ENCODE measurements at regions not wholly inside any gene's neighbourhood (a gene's known extent, or its start where the extent isn't known, plus 50 kb on each side); places are given as distances from the start of the nearest gene placed in this dataset.

- POLR2A ChIA-PET = no interaction called here
- in situ Hi-C loops (cut with MboI) = no loop called here
Measured at GRCh38 chr9:13942201-13942600, 371.7 kb downstream of the NFIB start.

GRCh38 chr9:13941714-13942113 lies 372.2 kb downstream of the NFIB start:
- H3K79me2 ChIP-seq (ENCODE audit: control insufficient read depth, insufficient read depth, low read length) = no peaks in the 10 kb centered on the region
- no peak overlapping the region for H3K4me3 ChIP-seq
- no peak for ATAC-seq
- DNase-seq (ENCODE audit: low read depth, low spot score) = no peak
- ChIA-PET RAD21 (ENCODE audit: unreplicated experiment) (no interaction called here), CTCF (no interaction called here), POLR2A (no interaction called here), SMC1A (ENCODE audit: uncharacterized antibody, unreplicated experiment) (no interaction called here)
- FAIRE-seq = no peak
- no peak overlapping the region for H3K9ac ChIP-seq (ENCODE audit: control insufficient read depth, insufficient read depth, low read length)
- in situ Hi-C loops (cut with MboI) = no loop called here
- intact Hi-C loops (cut with micrococcal nuclease; ENCODE audit: unreplicated experiment) = no loop called here
- no peak overlapping the region for H2AFZ ChIP-seq (ENCODE audit: control insufficient read depth, low read depth, low read length)
- H3K9me3 ChIP-seq (replicated peaks; ENCODE audit: control insufficient read depth, insufficient read depth, low read length) = no peaks in the 10 kb centered on the region
- H3K4me1 ChIP-seq (ENCODE audit: control insufficient read depth, insufficient read depth, low read length) = no peaks in the 10 kb centered on the region
- no TSS peak for BruUV-seq (replicated peaks)
- no peaks in the 10 kb centered on the region for H3K36me3 ChIP-seq (ENCODE audit: control insufficient read depth in 2 of 2, insufficient read depth in 2 of 2, low read length in 1 of 2)
- no peak overlapping the region for H3K4me2 ChIP-seq (ENCODE audit: control insufficient read depth, insufficient read depth)
- no peaks in the 10 kb centered on the region for H4K20me1 ChIP-seq (ENCODE audit: control insufficient read depth, insufficient read depth)
- H3K27ac ChIP-seq (ENCODE audit: control insufficient read depth, insufficient read depth) = no peak overlapping the region
- TF ChIP-seq, protein P1, sequence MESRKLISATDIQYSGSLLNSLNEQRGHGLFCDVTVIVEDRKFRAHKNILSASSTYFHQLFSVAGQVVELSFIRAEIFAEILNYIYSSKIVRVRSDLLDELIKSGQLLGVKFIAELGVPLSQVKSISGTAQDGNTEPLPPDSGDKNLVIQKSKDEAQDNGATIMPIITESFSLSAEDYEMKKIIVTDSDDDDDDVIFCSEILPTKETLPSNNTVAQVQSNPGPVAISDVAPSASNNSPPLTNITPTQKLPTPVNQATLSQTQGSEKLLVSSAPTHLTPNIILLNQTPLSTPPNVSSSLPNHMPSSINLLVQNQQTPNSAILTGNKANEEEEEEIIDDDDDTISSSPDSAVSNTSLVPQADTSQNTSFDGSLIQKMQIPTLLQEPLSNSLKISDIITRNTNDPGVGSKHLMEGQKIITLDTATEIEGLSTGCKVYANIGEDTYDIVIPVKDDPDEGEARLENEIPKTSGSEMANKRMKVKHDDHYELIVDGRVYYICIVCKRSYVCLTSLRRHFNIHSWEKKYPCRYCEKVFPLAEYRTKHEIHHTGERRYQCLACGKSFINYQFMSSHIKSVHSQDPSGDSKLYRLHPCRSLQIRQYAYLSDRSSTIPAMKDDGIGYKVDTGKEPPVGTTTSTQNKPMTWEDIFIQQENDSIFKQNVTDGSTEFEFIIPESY (IDR thresholded peaks at IDR 0.05) = no peak
- TF ChIP-seq CHD4 (IDR thresholded peaks at IDR 0.05) (no peak), MEF2A (IDR thresholded peaks at IDR 0.05; ENCODE audit: insufficient read depth, low read depth, low read length) (no peak), MYB (IDR thresholded peaks at IDR 0.05; ENCODE audit: borderline replicate concordance, low read depth, low read length) (no peak), EED (IDR thresholded peaks at IDR 0.05; ENCODE audit: low read depth) (no peak), MYC (IDR thresholded peaks at IDR 0.05; ENCODE audit: insufficient read depth, insufficient read length, insufficient replicate concordance, low read length, severe bottlenecking) (no peak), JUND (IDR thresholded peaks at IDR 0.05; ENCODE audit: low read depth, low read length) (no peak), RELA (IDR thresholded peaks at IDR 0.05; ENCODE audit: borderline replicate concordance, partially characterized antibody) (no peak), ETV6 (conservative IDR thresholded peaks at IDR 0.05 in 1 of 2, IDR thresholded peaks at IDR 0.05 in 1 of 2; ENCODE audit: borderline replicate concordance in 1 of 2, low read depth in 1 of 2) (no peak), MEF2B (IDR thresholded peaks at IDR 0.05; ENCODE audit: partially characterized antibody, poor library complexity, severe bottlenecking) (no peak), DPF2 (IDR thresholded peaks at IDR 0.05) (no peak), ZBED1 (IDR thresholded peaks at IDR 0.05; ENCODE audit: borderline replicate concordance) (no peak), JUNB (IDR thresholded peaks at IDR 0.05) (no peak), SMARCA5 (IDR thresholded peaks at IDR 0.05) (no peak), WRNIP1 (IDR thresholded peaks at IDR 0.05; ENCODE audit: borderline replicate concordance, low read depth, low read length) (no peak), TCF12 (IDR thresholded peaks at IDR 0.05; ENCODE audit: low read depth, low read length) (no peak), ZNF207 (IDR thresholded peaks at IDR 0.05; ENCODE audit: borderline replicate concordance) (no peak)
- no peaks in the 10 kb centered on the region for H3K27me3 ChIP-seq (replicated peaks in 1 of 2; ENCODE audit: control insufficient read depth in 2 of 2, insufficient read depth in 2 of 2, low read length in 1 of 2)
- WGBS (ENCODE audit: insufficient coverage, insufficient replicate concordance, low lambda C conversion rate, missing lambda C conversion rate) = 33% methylated on average over 7 of the region's 7 CpGs

More at GRCh38 chr9:13942201-13942600, 371.7 kb downstream of the NFIB start:
- Histone ChIP-seq H2AFZ (ENCODE audit: control insufficient read depth, low read depth, low read length) (no peak overlapping the region), H4K20me1 (ENCODE audit: control insufficient read depth, insufficient read depth) (no peaks in the 10 kb centered on the region), H3K9ac (ENCODE audit: control insufficient read depth, insufficient read depth, low read length) (no peak overlapping the region), H3K4me2 (ENCODE audit: control insufficient read depth, insufficient read depth) (no peak overlapping the region), H3K27ac (ENCODE audit: control insufficient read depth, insufficient read depth) (no peak overlapping the region), H3K79me2 (ENCODE audit: control insufficient read depth, insufficient read depth, low read length) (no peaks in the 10 kb centered on the region), H3K4me1 (ENCODE audit: control insufficient read depth, insufficient read depth, low read length) (no peaks in the 10 kb centered on the region), H3K36me3 (ENCODE audit: control insufficient read depth in 2 of 2, insufficient read depth in 2 of 2, low read length in 1 of 2) (no peaks in the 10 kb centered on the region), H3K4me3 (no peak overlapping the region), H3K27me3 (replicated peaks in 1 of 2; ENCODE audit: control insufficient read depth in 2 of 2, insufficient read depth in 2 of 2, low read length in 1 of 2) (no peaks in the 10 kb centered on the region), H3K9me3 (replicated peaks; ENCODE audit: control insufficient read depth, insufficient read depth, low read length) (no peaks in the 10 kb centered on the region)
- RAD21 ChIA-PET (ENCODE audit: unreplicated experiment) = no interaction called here
- 43% methylated on average over 6 of the region's 6 CpGs for WGBS (ENCODE audit: insufficient coverage, insufficient replicate concordance, low lambda C conversion rate, missing lambda C conversion rate)
- no TSS peak for BruUV-seq (replicated peaks)
- DNase-seq (ENCODE audit: low read depth, low spot score) = no peak
- no peak for FAIRE-seq
- no peak for ATAC-seq
- intact Hi-C loops (cut with micrococcal nuclease; ENCODE audit: unreplicated experiment) = no loop called here
- TF ChIP-seq ZZZ3 (IDR thresholded peaks at IDR 0.05; ENCODE audit: control insufficient read depth, insufficient read length, low read depth) = no peak
- CTCF ChIA-PET = no interaction called here
- SMC1A ChIA-PET (ENCODE audit: uncharacterized antibody, unreplicated experiment) = no interaction called here
